Liver (tissue), 8 donors: ENCODE measurements at regions not wholly inside any gene's neighbourhood (a gene's known extent, or its start where the extent isn't known, plus 50 kb on each side); places are given as distances from the start of the nearest gene placed in this dataset. TPM values are rescaled to one million over a fixed set of nuclear protein-coding genes. Genes with fewer than 3 reads are reported as not detected.

Source experiments
- DNase-seq: peaks from one replicate; pipeline ENCODE4 v3.0.0-alpha.2; 2017; ENCODE audit warnings: low spot score
- H3K27ac ChIP-seq, 2 donors: one replicate each; pipeline ENCODE4 v1.7.0; 2013; ENCODE audit warnings: inconsistent platforms in 2 of 2, low read length in 2 of 2, control low read depth in 1 of 2, low read depth in 1 of 2, mild to moderate bottlenecking in 1 of 2
- H3K27me3 ChIP-seq, 4 donors: one replicate each; pipeline versions ENCODE4 v1.6.1 to v1.7.0; 2013; ENCODE audit warnings: low read length in 3 of 4, inconsistent platforms in 1 of 4, mild to moderate bottlenecking in 1 of 4, moderate library complexity in 1 of 4; ENCODE audit not compliant: control insufficient read depth in 4 of 4, insufficient read depth in 4 of 4
- H3K36me3 ChIP-seq, 4 donors: one replicate each; pipeline versions ENCODE4 v1.6.1 to v1.7.0; 2013; ENCODE audit warnings: low read length in 3 of 4, mild to moderate bottlenecking in 3 of 4, low read depth in 1 of 4, moderate library complexity in 1 of 4; ENCODE audit not compliant: control insufficient read depth in 4 of 4, insufficient read depth in 3 of 4
- H3K4me1 ChIP-seq, 4 donors: one replicate each; pipeline versions ENCODE4 v1.6.1 to v1.7.0; 2013; ENCODE audit warnings: low read length in 3 of 4, mild to moderate bottlenecking in 3 of 4, moderate library complexity in 1 of 4; ENCODE audit not compliant: control insufficient read depth in 4 of 4, insufficient read depth in 4 of 4
- H3K4me3 ChIP-seq, 3 donors: one replicate each; pipeline versions ENCODE4 v1.6.1 to v1.7.0; 2013; ENCODE audit warnings: low read length in 3 of 3, control low read depth in 1 of 3, low read depth in 1 of 3, mild to moderate bottlenecking in 1 of 3
- H3K9ac ChIP-seq, 2 donors: one replicate each; pipeline ENCODE4 v1.7.0; 2013; ENCODE audit warnings: low read length in 2 of 2, mild to moderate bottlenecking in 2 of 2, moderate library complexity in 2 of 2, control low read depth in 1 of 2, low read depth in 1 of 2
- H3K9me3 ChIP-seq, 4 donors: one replicate each; pipeline versions ENCODE4 v1.6.1 to v1.7.0; 2013; ENCODE audit warnings: low read length in 3 of 4; ENCODE audit not compliant: control insufficient read depth in 4 of 4
- EGR1 ChIP-seq, 2 donors: IDR thresholded peaks; 2 replicates each; pipeline ENCODE4 v1.6.1; 2016 to 2018; ENCODE audit warnings: antibody characterized with exemption in 2 of 2, low read depth in 2 of 2
- NR2F2 ChIP-seq: IDR thresholded peaks from 2 replicates; pipeline ENCODE4 v1.6.1; 2016; ENCODE audit warnings: antibody characterized with exemption
- WGBS: extraction: QIAGEN DNeasy Blood & Tissue Kit; methylation state at CpG from one replicate; pipeline ENCODE4 v1.1.7; 2013; 5-methylcytosine and 5-hydroxymethylcytosine counted together
- small RNA-seq: library from RNA; depleted of rRNA; stranded (forward); fragments of <200 nt; gene quantifications from one replicate; pipeline ENCODE3, GENCODE V24; 2014
- donor health status: healthy.
- donor health status: healthy.
- donor health status: healthy.
- donor health status: healthy.

DNA sequence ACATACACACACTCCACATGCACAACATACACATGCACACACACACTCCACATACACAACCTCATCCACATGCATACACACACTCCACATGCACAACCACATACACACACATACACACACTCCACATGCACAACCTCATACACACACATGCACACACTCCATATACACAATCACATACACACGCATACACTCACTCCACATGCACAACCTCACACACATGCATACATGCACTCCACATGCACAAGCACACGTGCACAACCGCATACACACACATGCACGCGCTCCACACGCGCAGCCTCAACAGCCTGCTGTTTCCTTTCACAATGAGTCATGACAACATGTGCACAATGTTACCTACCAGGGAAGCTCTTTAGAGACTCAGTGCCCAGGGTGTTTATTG lies 61.2 kb upstream of the TMEM132C start:
- Histone ChIP-seq H3K27ac (no peak overlapping the region), H3K27me3 (no peaks in the 10 kb centered on the region), H3K4me1 (no peaks in the 10 kb centered on the region), H3K36me3 (no peaks in the 10 kb centered on the region), H3K9me3 (peaks cover 0 to 4% (median 0%) of the 10 kb centered on the region in 4 donors), H3K4me3 (no peak overlapping the region), H3K9ac (no peak overlapping the region)
- DNase-seq: no peak
- WGBS: 93% methylated on average over 7 of the region's 7 CpGs
- no peak for TF ChIP-seq NR2F2
- no peak for TF ChIP-seq EGR1 (IDR thresholded peaks at IDR 0.05; ENCODE audit: low read depth in 2 of 2)

Small RNA genes in the stretch of these regions (small RNA-seq; reads per million reads assigned to genes)
- gene AC006065.2: not detected
- gene AC073913.2: not detected
- gene HSPE1P20: not detected
- gene RF00019: not detected
- gene RNU1-104P: not detected
